HEK293 (cell line): ENCODE measurements at regions not wholly inside any gene's neighbourhood (a gene's known extent, or its start where the extent isn't known, plus 50 kb on each side); places are given as distances from the start of the nearest gene placed in this dataset.

Source experiments
- CTCF ChIA-PET: fragments of 350-600 bp; formaldehyde crosslinking; extraction: SDS; loops from one replicate; lab custom pipeline; 2021; ENCODE audit warnings: antibody characterized with exemption; lab: Yijun Ruan, JAX
- POLR2A ChIA-PET: fragments of 300-600 bp; formaldehyde crosslinking; extraction: SDS; loops from one replicate; lab custom pipeline; 2020; ENCODE audit warnings: antibody characterized with exemption, inconsistent platforms; lab: Yijun Ruan, JAX
- H3K27ac ChIP-seq: fragments of 200-500 bp; sonication (Bioruptor generic); 2 replicates; pipeline ENCODE4 v1.5.1; 2014; ENCODE audit warnings: low read depth, low read length, control low read depth, inconsistent platforms; ENCODE audit errors: extremely low read depth
- H3K36me3 ChIP-seq, 2 experiments: fragments of 200-500 bp in 1 of 2; sonication (Bioruptor generic) in 1 of 2; 1 replicate in 1 of 2; 2 replicates in 1 of 2; pipeline ENCODE4 v1.5.1; 2014 to 2017; ENCODE audit warnings: inconsistent platforms in 2 of 2, low read length in 2 of 2; ENCODE audit not compliant: control insufficient read depth in 2 of 2, insufficient read depth in 1 of 2
- H3K4me1 ChIP-seq: fragments of 200-500 bp; sonication (Bioruptor generic); 2 replicates; pipeline ENCODE4 v1.5.1; 2014; ENCODE audit warnings: mild to moderate bottlenecking, low read length, inconsistent platforms; ENCODE audit not compliant: control insufficient read depth, insufficient read depth
- H3K4me3 ChIP-seq: 2 replicates; pipeline ENCODE4 v1.5.1; 2011; ENCODE audit warnings: low read depth, mild to moderate bottlenecking, control low read depth, low read length, moderate library complexity
- H3K9me3 ChIP-seq: fragments of 200-500 bp; sonication (Bioruptor generic); 2 replicates; pipeline ENCODE4 v1.5.1; 2014; ENCODE audit warnings: low read depth, low read length, inconsistent platforms; ENCODE audit not compliant: control insufficient read depth, insufficient read depth
- OSR2 ChIP-seq: fragments of 450-650 bp; formaldehyde crosslinking; IDR thresholded peaks from 2 replicates; pipeline ENCODE4 v1.5.1; 2016; ENCODE audit warnings: missing biosample characterization, missing genetic modification characterization
- PRDM10 ChIP-seq: fragments of 450-650 bp; formaldehyde crosslinking; IDR thresholded peaks from 2 replicates; pipeline ENCODE4 v1.5.1; 2016; ENCODE audit warnings: missing biosample characterization, missing genetic modification characterization
- PRDM4 ChIP-seq: fragments of 450-650 bp; formaldehyde crosslinking; IDR thresholded peaks from 2 replicates; pipeline ENCODE4 v1.5.1; 2017; ENCODE audit warnings: missing biosample characterization, missing genetic modification characterization
- SETDB1 ChIP-seq: IDR thresholded peaks from one replicate; pipeline ENCODE4 v1.6.1; 2017; ENCODE audit warnings: mild to moderate bottlenecking, low read length, moderate library complexity, mixed read lengths; ENCODE audit not compliant: insufficient read length
- ZBTB20 ChIP-seq: fragments of 450-650 bp; formaldehyde crosslinking; IDR thresholded peaks from 2 replicates; pipeline ENCODE4 v1.5.1; 2016; ENCODE audit warnings: missing biosample characterization, missing genetic modification characterization
- ZFP69B ChIP-seq: fragments of 450-650 bp; formaldehyde crosslinking; IDR thresholded peaks from 2 replicates; pipeline ENCODE4 v1.5.1; 2016; ENCODE audit warnings: missing biosample characterization, missing genetic modification characterization
- ZNF10 ChIP-seq: fragments of 450-650 bp; formaldehyde crosslinking; IDR thresholded peaks from 2 replicates; pipeline ENCODE4 v1.5.1; 2017; ENCODE audit warnings: missing biosample characterization, missing genetic modification characterization
- ZNF140 ChIP-seq: fragments of 450-650 bp; formaldehyde crosslinking; IDR thresholded peaks from 2 replicates; pipeline ENCODE4 v1.5.1; 2016; ENCODE audit warnings: missing biosample characterization, missing genetic modification characterization
- ZNF292 ChIP-seq: fragments of 450-650 bp; formaldehyde crosslinking; IDR thresholded peaks from 2 replicates; pipeline ENCODE4 v1.5.1; 2016; ENCODE audit warnings: low read depth, missing biosample characterization, missing genetic modification characterization, borderline replicate concordance
- ZNF324 ChIP-seq: fragments of 450-650 bp; formaldehyde crosslinking; IDR thresholded peaks from 2 replicates; pipeline ENCODE4 v1.5.1; 2016; ENCODE audit warnings: missing biosample characterization, missing genetic modification characterization
- ZNF335 ChIP-seq: fragments of 450-650 bp; formaldehyde crosslinking; conservative IDR thresholded peaks from 2 replicates; pipeline ENCODE4 v1.5.1; 2016; ENCODE audit warnings: missing biosample characterization, missing genetic modification characterization
- ZNF354C ChIP-seq: fragments of 450-650 bp; formaldehyde crosslinking; IDR thresholded peaks from 2 replicates; pipeline ENCODE4 v1.5.1; 2016; ENCODE audit warnings: missing biosample characterization, missing genetic modification characterization, low read depth, borderline replicate concordance
- ZNF366 ChIP-seq: fragments of 450-650 bp; formaldehyde crosslinking; conservative IDR thresholded peaks from 2 replicates; pipeline ENCODE4 v1.5.1; 2016; ENCODE audit warnings: missing biosample characterization, missing genetic modification characterization
- ZNF398 ChIP-seq: fragments of 450-650 bp; formaldehyde crosslinking; IDR thresholded peaks from 2 replicates; pipeline ENCODE4 v1.5.1; 2017; ENCODE audit warnings: missing biosample characterization, missing genetic modification characterization
- ZNF433 ChIP-seq: fragments of 450-650 bp; formaldehyde crosslinking; IDR thresholded peaks from 2 replicates; pipeline ENCODE4 v1.5.1; 2016; ENCODE audit warnings: missing biosample characterization, missing genetic modification characterization, low read depth
- ZNF639 ChIP-seq: fragments of 450-650 bp; formaldehyde crosslinking; IDR thresholded peaks from 2 replicates; pipeline ENCODE4 v1.5.1; 2016; ENCODE audit warnings: missing biosample characterization, missing genetic modification characterization
- ZNF670 ChIP-seq: fragments of 450-650 bp; formaldehyde crosslinking; IDR thresholded peaks from 2 replicates; pipeline ENCODE4 v1.5.1; 2016; ENCODE audit warnings: missing biosample characterization, missing genetic modification characterization, low read depth
- ZNF704 ChIP-seq: fragments of 450-650 bp; formaldehyde crosslinking; IDR thresholded peaks from 2 replicates; pipeline ENCODE4 v1.5.1; 2016; ENCODE audit warnings: missing biosample characterization, missing genetic modification characterization
- ZNF747 ChIP-seq: fragments of 450-650 bp; formaldehyde crosslinking; IDR thresholded peaks from 2 replicates; pipeline ENCODE4 v1.5.1; 2016; ENCODE audit warnings: missing biosample characterization, missing genetic modification characterization
- ZSCAN16 ChIP-seq: fragments of 450-650 bp; formaldehyde crosslinking; IDR thresholded peaks from 2 replicates; pipeline ENCODE4 v1.5.1; 2016; ENCODE audit warnings: missing biosample characterization, missing genetic modification characterization

GRCh38 chr2:236758406-236758805 lies 188.8 kb downstream of the ACKR3 start:
- Histone ChIP-seq H3K4me3 (no peak overlapping the region), H3K9me3 (no peaks in the 10 kb centered on the region), H3K36me3 (no peaks in the 10 kb centered on the region), H3K4me1 (no peaks in the 10 kb centered on the region), H3K27ac (no peak overlapping the region)
- TF ChIP-seq PRDM10 (tag by site-specific recombination) (no peak), ZNF292 (tag by site-specific recombination) (no peak), ZNF704 (tag by site-specific recombination) (no peak), ZBTB20 (tag by site-specific recombination) (no peak), ZNF10 (tag by site-specific recombination) (no peak), ZNF670 (tag by site-specific recombination) (no peak), ZNF140 (tag by site-specific recombination) (no peak), ZSCAN16 (no peak), ZNF433 (tag by site-specific recombination) (no peak), ZNF747 (tag by site-specific recombination) (no peak), ZNF398 (tag by site-specific recombination) (no peak), ZNF354C (tag by site-specific recombination) (no peak)
- ChIA-PET CTCF (interaction anchor here (0.6 kb wide), 1 partner anchor 93 kb away, joined by 3 read pairs; no protein-coding TSS in a partner anchor), POLR2A (no interaction called here)

- Histone ChIP-seq H3K4me3 (no peak overlapping the region), H3K27ac (no peak overlapping the region), H3K4me1 (no peaks in the 10 kb centered on the region), H3K36me3 (no peaks in the 10 kb centered on the region), H3K9me3 (no peaks in the 10 kb centered on the region)
- TF ChIP-seq PRDM4 (tag by site-specific recombination), result no peak
- TF ChIP-seq ZNF366, result peak; percentile 91
- TF ChIP-seq SETDB1, result no peak
- no peak for TF ChIP-seq ZNF335 (tag by site-specific recombination)
- TF ChIP-seq ZNF639 (tag by site-specific recombination), result no peak
- no peak for TF ChIP-seq OSR2 (tag by site-specific recombination)
- no peak for TF ChIP-seq ZFP69B (tag by site-specific recombination)
- no peak for TF ChIP-seq ZNF324
- POLR2A ChIA-PET, result no interaction called here
- CTCF ChIA-PET, result no interaction called here
Observed at GRCh38 chr2:236760246-236760645, 190.6 kb downstream of the ACKR3 start.
